Stimulated activated CD8-positive, alpha-beta memory T cell treated with anti-CD3 and anti-CD28 coated beads, Interleukin-15, amount 100 ng/mL, for 24 hours (primary cell): ENCODE measurements at regions not wholly inside any gene's neighbourhood (a gene's known extent, or its start where the extent isn't known, plus 50 kb on each side); places are given as distances from the start of the nearest gene placed in this dataset.
"Not testable (repeated sequence)": the region's sequence is repeated elsewhere in the genome, so short reads cannot be mapped to it uniquely, and the experiment has no call there.

Source experiments
- DNase-seq: peaks from one replicate; pipeline ENCODE4 v3.0.0-alpha.2; 2020; ENCODE audit warnings: low read depth

- DNase-seq: no peak
These were observed 80.1 kb upstream of the CXCL13 start for GRCh38 chr4:77525538-77525937.

- DNase-seq: not testable (repeated sequence)
These were observed 77.7 kb upstream of the CXCL13 start for GRCh38 chr4:77527900-77528299.

- DNase-seq: no peak
These were observed 67.5 kb upstream of the CXCL13 start for GRCh38 chr4:77538144-77538543.

- DNase-seq: no peak
These were observed 67.0 kb upstream of the CXCL13 start for GRCh38 chr4:77538574-77539157.
